Cardiac muscle cell (in vitro differentiated cells and primary cell): ENCODE measurements at regions not wholly inside any gene's neighbourhood (a gene's known extent, or its start where the extent isn't known, plus 50 kb on each side); places are given as distances from the start of the nearest gene placed in this dataset.

Experiments
- DNase-seq, 2 donors: peaks; one replicate each; pipeline versions ENCODE4 v3.0.0 to v3.0.0-alpha.2; 2010 to 2017; ENCODE audit warnings: low read depth in 1 of 2, low spot score in 1 of 2
- H3K27ac ChIP-seq: fragments of 200-600 bp; sonication (generic); 2 replicates; pipeline ENCODE4 v1.5.1; 2016
- H3K27me3 ChIP-seq: fragments of 200-600 bp; sonication (generic); 2 replicates; pipeline ENCODE4 v1.6.0; 2016; ENCODE audit warnings: control low read depth
- H3K36me3 ChIP-seq: fragments of 200-600 bp; sonication (generic); 2 replicates; pipeline ENCODE4 v1.5.1; 2016; ENCODE audit warnings: control low read depth
- H3K4me1 ChIP-seq: fragments of 200-600 bp; sonication (generic); 2 replicates; pipeline ENCODE4 v1.8.1; 2017; ENCODE audit warnings: low read depth, mild to moderate bottlenecking, mixed run types
- H3K4me3 ChIP-seq: fragments of 200-600 bp; sonication (generic); 2 replicates; pipeline ENCODE4 v1.5.1; 2016; ENCODE audit warnings: mild to moderate bottlenecking
- H3K9me3 ChIP-seq: fragments of 200-600 bp; sonication (generic); 2 replicates; pipeline ENCODE4 v1.5.1; 2017; ENCODE audit warnings: low read depth, mild to moderate bottlenecking, control low read depth
- TF ChIP-seq, protein P1 (sequence below): IDR thresholded peaks from 2 replicates; pipeline ENCODE4 v1.5.1; 2012; ENCODE audit warnings: low read depth, mild to moderate bottlenecking, low read length

DNA sequence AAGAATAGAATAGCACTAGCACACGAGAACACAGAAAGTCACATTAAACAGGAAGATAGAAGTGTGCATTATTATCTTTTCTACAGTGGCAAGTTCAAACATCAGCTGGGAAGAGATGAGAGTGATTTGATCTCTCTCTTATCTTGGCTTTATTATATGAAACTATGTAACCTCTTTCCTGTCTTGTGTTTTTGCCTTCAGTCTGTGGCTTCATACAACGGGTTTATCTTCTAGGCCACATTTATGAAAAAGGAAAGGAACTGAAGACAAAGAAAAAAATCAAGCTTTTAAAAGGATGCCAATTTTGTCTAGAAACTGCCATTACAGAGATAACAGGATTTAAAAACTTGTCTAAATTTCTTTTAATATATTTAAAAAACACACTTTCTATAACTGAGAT, 983.6 kb downstream of the RPA4 start:
- no peak overlapping the region for H3K4me3 ChIP-seq
- H3K36me3 ChIP-seq: no peaks in the 10 kb centered on the region
- H3K27me3 ChIP-seq: no peaks in the 10 kb centered on the region
- no peak overlapping the region for H3K27ac ChIP-seq
- no peaks in the 10 kb centered on the region for H3K4me1 ChIP-seq
- TF ChIP-seq, protein P1, sequence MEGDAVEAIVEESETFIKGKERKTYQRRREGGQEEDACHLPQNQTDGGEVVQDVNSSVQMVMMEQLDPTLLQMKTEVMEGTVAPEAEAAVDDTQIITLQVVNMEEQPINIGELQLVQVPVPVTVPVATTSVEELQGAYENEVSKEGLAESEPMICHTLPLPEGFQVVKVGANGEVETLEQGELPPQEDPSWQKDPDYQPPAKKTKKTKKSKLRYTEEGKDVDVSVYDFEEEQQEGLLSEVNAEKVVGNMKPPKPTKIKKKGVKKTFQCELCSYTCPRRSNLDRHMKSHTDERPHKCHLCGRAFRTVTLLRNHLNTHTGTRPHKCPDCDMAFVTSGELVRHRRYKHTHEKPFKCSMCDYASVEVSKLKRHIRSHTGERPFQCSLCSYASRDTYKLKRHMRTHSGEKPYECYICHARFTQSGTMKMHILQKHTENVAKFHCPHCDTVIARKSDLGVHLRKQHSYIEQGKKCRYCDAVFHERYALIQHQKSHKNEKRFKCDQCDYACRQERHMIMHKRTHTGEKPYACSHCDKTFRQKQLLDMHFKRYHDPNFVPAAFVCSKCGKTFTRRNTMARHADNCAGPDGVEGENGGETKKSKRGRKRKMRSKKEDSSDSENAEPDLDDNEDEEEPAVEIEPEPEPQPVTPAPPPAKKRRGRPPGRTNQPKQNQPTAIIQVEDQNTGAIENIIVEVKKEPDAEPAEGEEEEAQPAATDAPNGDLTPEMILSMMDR: no peak
- DNase-seq: no peak
- H3K9me3 ChIP-seq: no peaks in the 10 kb centered on the region

DNA sequence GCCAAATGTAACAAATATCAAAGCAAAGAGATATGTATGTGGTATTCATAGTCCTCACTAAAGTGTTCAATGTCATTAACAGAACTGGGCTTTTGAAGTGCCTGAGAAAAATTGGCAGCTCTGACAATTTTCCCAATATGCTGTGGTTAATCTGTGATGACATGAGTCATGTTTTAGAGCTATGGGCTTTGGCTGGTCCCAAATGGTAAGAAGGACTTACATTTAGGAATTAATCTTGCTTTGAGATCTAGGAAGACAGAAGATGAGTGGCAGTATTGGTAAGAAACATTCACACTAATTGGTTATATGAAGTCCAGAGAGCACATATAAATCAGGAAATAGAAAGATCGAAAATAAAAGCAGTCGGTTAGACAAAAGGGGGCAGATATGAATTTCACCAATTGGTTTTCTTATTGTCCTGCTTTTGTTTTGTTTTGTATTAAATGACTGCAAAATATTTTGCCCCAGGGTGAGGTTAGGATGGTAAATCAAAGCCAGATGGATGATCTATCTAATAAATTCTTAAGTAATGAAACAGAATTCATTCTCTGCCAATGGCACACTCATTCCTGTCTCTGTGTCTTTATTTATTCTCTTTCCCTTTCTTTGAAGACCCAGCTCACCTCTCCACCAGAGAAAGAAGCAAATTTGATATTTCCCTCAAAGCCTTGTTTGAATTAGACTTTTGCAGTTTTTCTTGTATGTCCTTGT, 993.1 kb downstream of the RPA4 start:
- DNase-seq: no peak
- no peaks in the 10 kb centered on the region for H3K27me3 ChIP-seq
- H3K9me3 ChIP-seq: no peaks in the 10 kb centered on the region
- H3K27ac ChIP-seq: no peak overlapping the region
- TF ChIP-seq, protein P1: no peak
- H3K36me3 ChIP-seq: no peaks in the 10 kb centered on the region
- H3K4me1 ChIP-seq: no peaks in the 10 kb centered on the region
- H3K4me3 ChIP-seq: no peak overlapping the region

DNA sequence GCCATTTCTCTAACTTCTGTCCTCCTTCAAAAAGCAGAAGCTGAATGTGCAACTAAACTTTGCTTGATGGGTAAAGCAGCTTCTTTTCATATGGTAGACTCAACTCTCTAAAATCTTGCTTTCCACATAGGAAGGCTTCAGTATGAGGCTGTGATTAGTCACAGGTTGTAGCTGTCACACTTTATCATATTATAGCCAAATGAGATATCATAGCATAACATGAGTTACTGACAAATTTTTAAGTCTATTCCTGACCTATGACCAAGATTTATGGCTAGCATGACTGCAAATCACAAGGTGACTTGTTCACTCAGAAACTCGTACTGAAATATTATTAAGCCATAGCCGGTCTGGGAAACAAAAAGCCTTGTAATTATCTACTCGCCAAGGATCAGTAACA, 998.6 kb downstream of the RPA4 start:
- no peaks in the 10 kb centered on the region for H3K9me3 ChIP-seq
- no peak overlapping the region for H3K27ac ChIP-seq
- H3K4me3 ChIP-seq: no peak overlapping the region
- H3K27me3 ChIP-seq: no peaks in the 10 kb centered on the region
- H3K36me3 ChIP-seq: no peaks in the 10 kb centered on the region
- H3K4me1 ChIP-seq: no peaks in the 10 kb centered on the region
- TF ChIP-seq, protein P1: no peak
- no peak for DNase-seq

DNA sequence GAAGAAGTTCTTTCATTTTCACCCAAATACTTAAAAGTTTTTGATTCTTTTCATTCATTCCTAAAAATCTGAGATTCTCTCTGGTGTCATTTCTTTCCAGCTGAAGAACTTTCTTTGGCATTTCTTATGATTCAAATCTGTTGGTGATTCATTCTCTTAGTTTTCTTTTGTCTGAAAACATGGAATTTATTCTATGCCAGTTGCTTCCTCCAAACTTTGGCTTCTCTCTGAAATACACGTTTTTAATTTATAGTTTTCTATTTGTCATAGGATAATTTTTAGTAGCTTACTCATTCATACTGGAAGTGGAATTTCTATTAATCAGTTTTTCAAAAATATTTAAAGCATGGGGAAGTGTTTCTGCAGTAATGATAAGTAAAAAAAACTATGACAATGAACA, 1012.0 kb downstream of the RPA4 start:
- TF ChIP-seq, protein P1: no peak
- H3K4me3 ChIP-seq: no peak overlapping the region
- DNase-seq: no peak
- peaks cover 14% of the 10 kb centered on the region for H3K4me1 ChIP-seq
- H3K27ac ChIP-seq: no peak overlapping the region
- H3K36me3 ChIP-seq: no peaks in the 10 kb centered on the region
- H3K9me3 ChIP-seq: no peaks in the 10 kb centered on the region
- no peaks in the 10 kb centered on the region for H3K27me3 ChIP-seq

DNA sequence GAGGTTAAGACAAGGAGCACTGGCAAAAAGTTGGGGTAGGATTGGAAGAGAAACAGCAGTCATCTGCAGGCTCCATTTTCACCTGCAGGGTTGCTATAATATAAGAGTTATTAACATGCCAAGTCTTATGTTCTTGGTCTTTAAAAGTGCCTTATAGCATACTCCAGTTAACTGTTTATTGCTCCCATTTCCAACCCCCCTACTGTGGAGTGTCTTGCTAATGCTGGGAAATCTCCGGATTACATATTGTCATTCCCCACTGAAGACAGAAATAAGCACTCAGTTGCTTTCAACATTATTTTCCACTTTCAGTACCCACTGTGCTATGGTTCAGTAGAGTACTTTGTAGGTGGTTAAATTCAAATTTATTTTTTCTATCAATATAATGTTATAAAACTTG, 1014.3 kb downstream of the RPA4 start:
- Histone ChIP-seq H3K9me3 (no peaks in the 10 kb centered on the region), H3K4me1 (peaks cover 14% of the 10 kb centered on the region), H3K36me3 (no peaks in the 10 kb centered on the region), H3K27me3 (no peaks in the 10 kb centered on the region), H3K27ac (no peak overlapping the region), H3K4me3 (no peak overlapping the region)
- no peak for DNase-seq
- TF ChIP-seq, protein P1: no peak
